RCC 7860 (cell line): ENCODE measurements at regions not wholly inside any gene's neighbourhood (a gene's known extent, or its start where the extent isn't known, plus 50 kb on each side); places are given as distances from the start of the nearest gene placed in this dataset.

Experiments used
- DNase-seq: peaks from one replicate; pipeline ENCODE4 v3.0.0-alpha.2; 2015; ENCODE audit warnings: low spot score
- FAIRE-seq: peaks from 2 replicates; lab custom pipeline; 2012; peaks lifted over from hg19 to GRCh38; lab: Jason Lieb, UNC

DNA sequence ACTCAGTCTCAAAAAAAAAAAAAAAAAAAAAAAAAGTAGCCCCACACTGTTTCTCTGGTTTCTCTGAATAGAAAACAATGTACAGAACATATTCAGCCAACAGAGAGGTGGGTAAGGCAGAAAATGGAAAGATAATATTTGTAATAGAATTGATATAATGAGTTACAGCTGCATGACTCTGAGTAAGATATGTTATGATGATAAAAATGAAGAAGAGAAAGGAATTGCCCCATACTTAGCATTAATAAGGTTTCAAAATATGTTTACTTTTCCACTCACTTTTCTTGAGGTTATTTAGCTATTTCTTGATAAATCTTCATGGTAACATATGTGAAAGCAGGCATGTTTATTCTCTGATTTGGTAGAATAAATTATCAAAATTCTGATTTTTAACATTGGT is 100.9 kb upstream of the ROBO2 start:
- FAIRE-seq (no peak), DNase-seq (no peak)

DNA sequence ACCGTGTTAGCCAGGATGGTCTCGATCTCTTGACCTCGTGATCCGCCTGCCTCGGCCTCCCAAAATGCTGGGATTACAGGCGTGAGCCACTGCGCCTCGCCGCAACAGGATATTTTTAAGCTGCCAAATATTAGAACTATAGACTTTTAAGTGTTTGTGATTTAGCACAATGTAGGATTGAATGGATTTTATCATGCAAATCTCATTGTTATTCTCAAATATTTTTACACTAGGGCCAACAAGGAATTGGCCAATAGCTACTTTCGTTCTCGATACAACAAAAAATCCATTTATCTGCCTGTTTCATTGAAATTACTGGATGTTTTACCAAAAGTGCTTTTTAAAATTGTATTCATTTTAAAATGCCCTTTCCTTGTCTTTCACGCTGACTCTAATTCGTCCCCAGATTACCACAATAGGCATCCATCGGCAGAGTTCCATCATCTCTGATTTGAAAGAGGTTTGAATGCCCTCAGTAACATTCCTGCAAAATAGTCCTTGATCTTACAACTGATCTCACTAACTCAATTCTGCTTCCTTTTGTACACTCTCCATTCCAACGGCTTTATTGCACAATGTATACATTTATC is 99.6 kb upstream of the ROBO2 start:
- DNase-seq (no peak), FAIRE-seq (no peak)

DNA sequence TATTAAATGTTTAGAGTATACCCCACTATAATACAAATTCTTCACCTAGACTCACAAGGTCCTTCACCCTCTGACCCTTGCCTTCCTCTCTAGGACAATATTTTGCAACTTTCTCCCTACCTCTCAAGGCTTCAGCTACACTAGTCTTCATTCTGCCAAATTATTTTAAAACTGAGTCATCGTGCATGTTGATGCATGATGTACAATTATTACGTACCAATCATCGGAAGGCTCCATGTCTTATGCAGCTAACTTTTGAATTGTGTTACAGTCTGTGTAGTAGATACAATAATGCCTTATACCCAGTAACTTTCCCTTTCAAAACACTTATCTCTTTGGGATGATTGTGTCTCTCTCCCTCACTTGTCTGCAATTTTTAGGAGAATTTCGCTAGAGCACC is 98.5 kb upstream of the ROBO2 start:
- no peak for DNase-seq

DNA sequence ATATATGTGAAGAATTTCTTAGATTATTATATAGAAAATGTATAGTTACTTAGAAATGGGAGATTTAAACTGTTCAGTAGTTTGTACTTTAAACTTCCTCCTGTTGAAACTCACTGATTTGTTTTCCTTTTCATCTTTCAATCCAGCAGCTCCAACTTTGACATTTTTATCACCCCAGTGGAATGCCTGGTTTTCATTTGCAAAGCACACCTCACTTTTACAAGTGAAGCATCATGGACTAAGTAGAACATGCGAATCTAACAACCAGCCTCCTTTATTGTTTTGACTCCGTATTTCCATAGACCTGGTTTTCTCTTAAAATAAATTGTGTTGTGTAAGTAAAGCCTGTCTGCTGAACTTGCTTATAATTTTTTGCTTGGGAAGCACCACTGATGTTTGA is 97.8 kb upstream of the ROBO2 start:
- FAIRE-seq (no peak), DNase-seq (no peak)

More for the DNA sequence above, 98.5 kb upstream of the ROBO2 start:
- FAIRE-seq: no peak

DNA sequence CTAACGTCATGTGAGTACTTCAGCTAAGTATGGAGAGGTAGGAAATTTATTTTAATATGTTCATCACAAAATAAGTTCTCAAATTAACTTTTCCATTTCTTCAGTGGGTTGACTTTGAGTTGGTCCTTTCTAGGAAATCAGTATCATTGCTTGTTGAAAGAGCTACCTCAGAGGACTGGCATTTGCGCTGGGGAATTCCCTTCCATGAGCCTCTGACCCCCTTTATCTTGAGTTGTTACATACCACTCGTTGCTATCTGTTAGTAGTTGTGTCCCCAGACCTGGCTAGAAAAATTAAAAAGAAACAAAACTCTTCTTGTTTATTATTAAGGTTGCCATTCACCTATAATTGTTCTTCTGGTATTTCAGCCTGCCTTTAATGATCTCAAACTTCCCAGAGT is 96.8 kb upstream of the ROBO2 start:
- DNase-seq: peak; percentile 11
- FAIRE-seq: no peak

DNA sequence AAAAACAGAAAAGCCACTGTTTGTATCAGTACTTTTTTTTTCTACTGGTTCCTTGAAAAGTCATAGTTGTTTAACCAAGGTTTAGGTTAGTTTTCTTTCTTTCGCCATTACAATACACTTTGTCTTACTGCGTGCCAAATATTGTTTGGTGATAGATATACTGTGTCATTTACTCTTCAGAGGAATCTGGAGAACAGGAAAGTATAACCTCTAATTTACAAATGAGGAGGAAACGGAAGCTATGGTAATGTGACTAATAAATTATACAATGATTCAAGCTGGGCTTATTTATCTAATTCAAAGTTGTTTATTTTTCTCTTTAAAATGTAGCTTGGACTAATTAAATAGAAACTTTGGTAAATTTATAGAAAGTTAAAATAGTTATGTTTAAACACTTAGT is 96.2 kb upstream of the ROBO2 start:
- DNase-seq (no peak), FAIRE-seq (no peak)

DNA sequence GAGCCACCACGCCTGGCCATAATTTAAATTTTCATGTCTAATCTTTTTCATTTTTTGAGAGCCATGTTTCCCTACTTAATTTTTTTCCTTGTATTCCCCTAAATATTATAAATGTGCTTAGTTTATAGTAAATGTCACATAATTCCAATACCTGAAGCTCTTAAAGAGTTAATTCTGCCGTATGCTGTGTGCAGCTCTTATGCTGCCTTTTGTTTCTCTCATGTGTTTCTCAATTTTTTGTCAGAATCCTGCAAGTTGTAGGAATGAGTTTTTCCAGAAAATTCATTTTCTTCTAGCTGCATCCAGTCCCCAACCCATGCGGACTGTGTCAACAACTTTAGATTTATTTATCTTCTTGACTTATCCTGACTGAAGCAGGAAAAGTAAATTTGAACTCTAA is 90.9 kb upstream of the ROBO2 start:
- DNase-seq: no peak
- FAIRE-seq: no peak

DNA sequence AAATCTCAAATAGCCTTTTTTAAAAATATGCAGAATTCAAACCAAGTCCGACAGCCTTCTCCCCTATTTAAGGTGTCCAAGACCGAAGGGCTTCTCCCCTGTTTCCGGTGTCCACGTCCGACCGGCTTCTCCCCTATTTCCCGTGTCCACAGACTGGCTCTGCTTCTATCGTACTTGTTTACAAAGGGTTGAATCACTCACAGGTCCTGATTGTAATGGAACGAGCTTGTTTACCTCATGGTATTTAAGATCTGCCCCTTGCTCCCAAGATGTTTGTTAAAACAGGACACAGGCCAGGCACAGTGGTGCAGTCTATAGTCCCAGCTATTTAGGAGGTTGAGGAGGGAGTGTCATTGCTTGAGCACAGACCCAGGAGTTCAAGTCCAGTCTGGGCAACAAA is 90.4 kb upstream of the ROBO2 start:
- no peak for FAIRE-seq
- DNase-seq: no peak

DNA sequence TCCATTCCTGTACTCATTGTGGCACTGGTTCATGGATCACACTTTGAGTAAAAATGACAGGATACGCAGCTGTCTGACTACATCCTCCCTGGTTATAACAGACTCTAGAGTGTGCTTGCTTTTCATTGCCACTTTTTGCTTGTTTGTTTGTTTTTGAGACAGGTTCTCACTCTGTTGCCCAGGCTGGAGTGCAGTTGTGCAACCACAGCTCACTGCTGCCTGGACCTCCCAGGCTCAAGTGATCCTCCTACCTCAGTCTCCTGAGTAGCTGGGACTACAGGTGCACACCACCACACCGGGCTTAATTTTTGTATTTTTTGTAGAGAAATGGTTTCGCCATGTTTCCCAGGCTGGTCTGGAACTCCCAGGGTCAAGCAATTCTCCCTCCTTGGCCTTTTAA is 89.3 kb upstream of the ROBO2 start:
- FAIRE-seq: no peak
- no peak for DNase-seq

DNA sequence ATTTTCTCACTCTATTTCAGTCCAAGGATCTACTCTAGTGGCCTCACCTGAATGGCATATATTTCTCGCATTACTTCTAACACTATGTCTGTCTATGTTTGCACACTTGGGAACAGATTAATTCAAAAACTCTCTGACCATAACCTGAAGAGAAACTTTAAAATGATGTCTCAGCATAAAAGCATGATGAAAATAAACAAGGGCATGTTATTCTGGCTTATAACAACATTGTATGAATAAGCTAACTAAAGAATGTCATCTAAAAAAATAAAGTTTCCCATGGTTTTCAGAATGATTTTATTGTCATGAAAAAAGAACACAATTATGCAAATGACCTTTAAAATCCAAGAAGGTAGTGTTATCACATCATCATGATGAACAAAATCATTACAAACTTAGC is 85.5 kb upstream of the ROBO2 start:
- no peak for FAIRE-seq
- no peak for DNase-seq

DNA sequence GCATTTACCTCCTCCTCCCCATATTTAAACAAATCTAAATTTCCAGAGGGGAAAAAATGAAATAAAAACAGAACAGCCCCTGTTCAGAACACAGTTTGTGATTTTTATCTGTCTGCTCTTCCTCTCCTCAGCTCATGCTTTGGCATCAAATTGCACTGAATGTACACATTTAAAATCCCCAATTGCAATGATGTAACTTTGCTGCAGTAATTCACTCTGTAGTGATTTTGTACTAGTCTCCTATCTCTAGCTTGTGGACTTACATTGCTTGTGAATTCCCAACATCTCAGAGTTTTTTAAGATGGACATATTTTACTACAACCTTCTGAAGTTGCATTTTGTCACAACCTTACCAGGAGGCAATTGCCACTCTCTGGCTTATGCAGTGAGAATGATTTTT is 81.6 kb upstream of the ROBO2 start:
- FAIRE-seq: no peak

DNA sequence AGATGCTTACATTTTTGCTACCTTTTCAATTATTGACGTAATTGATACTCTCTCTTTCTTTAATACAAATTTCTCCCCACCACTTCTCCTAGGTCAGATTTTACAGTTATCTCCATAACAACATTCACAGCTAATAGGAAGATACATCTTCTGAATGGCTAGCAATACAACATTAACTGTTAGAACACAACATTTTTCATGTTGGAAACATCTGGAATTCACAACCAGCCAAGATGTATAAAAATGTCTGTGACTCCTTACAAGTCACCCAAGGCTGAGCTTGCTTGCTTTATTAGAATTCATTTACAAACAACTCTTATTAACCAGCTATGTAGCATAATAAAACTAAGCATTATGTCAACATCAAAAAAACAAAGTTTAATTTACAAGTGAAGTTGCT is 81.0 kb upstream of the ROBO2 start:
- no peak for DNase-seq
- FAIRE-seq: no peak

More for the DNA sequence above, 81.6 kb upstream of the ROBO2 start:
- no peak for DNase-seq

DNA sequence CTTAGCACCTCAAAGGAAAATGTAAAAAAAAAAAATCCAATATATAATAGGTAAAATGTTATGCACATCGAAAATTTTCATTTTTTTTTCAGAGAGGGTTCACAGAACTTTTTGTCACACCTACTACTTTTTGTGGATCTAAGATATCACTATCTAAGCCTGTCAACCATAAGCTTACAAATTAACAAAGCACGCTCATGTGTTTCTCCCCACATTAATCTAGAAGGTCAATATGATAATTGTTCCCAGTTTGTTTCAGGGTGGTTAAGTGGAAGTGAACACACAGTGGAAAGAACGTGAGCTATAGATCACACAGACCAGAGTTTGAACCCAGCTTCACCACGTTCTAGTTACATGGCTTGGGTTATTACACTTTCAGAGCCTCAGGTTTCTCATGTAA is 78.6 kb upstream of the ROBO2 start:
- no peak for DNase-seq
- no peak for FAIRE-seq

DNA sequence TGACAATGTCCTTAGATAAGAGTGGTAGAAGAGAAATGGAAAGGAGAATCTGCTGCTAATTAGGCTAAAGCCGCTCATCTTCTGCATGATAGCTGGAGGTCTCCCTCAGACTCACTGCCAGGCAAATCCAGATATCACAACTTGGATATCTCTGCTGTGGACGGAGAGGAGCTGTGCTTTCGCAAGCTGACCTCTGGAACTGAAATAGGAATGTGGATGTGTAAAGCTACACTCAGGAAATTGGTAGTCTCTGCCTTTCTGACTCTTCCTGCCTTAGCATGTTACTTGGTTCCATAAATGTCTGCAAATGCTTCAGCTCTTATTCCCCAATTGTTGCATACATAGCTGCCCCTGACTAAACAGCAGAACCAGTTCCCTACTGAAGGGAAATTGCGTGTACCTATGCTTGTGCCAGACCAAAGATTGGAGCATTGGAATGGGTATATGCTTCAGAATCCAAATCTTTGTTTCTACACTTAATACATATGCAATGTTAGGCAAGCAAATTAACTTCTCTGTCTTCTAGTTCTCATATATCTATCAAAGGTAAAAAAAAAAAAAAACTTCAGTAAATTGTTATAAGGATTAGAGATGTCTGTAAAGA is 74.7 kb upstream of the ROBO2 start:
- FAIRE-seq (no peak), DNase-seq (no peak)

DNA sequence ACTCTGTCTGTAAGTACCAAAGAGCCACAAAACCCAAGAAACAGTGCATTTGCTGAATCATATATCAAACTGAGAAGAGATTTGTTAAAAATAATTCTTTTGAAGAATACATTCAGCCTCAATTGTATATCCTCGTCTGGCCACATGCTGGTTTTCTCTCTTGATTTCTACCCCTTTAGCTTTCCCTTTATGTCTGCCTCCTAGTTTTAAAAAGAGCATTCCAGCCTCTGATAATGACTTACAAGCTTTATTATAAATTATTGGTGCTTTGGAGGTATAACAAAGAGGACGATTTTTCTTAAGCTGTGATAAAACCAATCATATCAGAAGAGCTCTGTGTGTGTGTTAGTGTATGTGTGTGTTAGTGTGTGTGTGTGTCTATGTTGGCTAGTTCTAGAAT is 70.4 kb upstream of the ROBO2 start:
- FAIRE-seq (no peak), DNase-seq (no peak)

DNA sequence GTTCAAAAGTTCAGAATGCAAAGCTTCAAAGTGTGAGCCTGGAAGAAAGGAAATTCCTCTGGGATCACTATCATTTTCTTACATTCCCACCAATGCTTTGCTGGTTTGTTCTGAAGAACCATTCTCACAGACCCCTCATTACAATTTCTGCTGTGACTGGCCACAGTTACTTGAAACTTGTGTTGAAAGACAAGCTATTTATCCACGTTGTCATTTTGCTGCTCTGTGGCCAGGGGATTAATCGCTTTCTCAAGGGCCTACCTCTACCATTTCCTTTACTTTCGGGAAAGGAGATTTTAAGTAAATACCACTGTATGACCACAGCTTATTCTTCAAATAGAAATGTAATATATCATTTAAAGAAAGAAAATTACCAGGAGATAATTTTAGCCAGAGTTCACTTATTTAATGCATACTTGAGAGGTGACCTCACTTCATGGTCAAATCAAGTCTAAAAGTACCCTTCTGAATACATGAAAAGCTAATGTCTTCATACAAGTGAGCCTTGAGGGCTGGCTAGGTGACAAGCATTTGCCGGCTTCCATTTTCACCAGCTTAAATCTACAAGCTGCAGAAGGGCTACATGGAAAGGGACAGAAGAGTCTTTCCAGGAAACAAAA is 69.8 kb upstream of the ROBO2 start:
- DNase-seq (no peak), FAIRE-seq (no peak)

DNA sequence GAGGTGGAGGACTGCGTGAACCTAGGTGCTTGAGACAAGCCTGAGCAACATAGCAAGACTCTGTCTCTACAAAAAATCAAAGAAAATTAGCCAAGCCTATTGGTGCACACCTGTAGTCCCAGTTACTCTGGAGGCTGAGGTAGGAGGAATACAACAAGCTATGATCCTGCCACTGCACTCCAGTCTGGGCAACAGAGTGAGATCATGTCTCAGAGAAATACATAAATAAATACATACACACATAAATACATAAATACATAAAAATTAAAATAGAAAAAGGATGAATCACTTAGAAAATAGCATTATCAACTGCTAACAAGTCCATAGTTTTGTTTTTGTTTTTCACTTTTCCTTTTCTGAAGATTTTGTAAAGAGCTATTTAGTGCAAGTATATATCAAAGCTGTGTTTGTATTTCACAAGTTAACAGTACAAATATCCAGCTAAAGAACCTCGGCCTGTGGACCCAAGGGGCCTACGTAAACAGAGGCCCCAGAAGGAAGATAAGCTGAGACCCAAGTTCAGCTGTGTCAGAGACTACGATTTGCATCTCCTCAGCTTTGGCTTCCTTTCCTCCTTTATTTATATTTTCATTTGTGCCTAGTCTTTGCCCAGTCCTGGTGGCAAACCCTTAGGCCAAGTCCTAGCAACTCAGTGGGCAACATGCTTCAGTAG is 67.1 kb upstream of the ROBO2 start:
- DNase-seq (no peak), FAIRE-seq (no peak)

DNA sequence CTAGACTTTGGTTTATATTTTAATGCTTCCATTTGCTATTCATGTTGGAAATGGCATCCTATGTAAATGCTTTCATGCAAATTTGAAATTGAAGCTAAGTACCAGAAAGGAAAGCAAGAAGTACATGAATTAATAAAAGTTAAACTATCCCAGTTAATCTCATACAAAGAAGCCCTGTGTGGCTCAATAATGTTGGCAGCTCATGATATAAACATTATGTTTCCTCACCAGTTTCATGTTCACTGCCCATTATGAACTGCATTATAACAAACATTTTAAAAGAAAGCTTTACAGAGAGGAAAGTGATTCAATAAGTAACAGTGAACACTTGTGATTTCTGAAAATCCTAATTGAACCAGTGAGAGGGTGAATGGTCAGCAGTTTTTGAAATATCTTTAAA is 62.9 kb upstream of the ROBO2 start:
- no peak for FAIRE-seq
- DNase-seq: no peak

DNA sequence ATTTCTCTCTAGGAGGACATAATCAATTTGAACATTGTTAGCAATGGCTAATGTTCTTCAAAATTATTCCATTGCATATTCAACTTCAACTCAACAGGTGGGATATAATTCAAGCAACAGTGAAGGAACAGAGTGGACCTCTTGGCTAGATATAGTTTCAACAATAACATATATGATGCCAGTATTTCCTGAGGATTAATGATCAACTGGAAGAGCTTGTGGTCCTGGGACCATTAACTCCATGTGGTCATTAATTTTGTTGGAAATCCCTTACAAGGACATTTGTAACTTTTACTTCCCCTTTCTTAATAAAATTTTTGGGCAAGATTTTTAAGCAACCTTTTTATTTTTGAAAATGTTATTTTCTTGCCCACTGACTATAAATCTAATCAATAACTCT is 54.3 kb upstream of the ROBO2 start:
- FAIRE-seq: no peak
- DNase-seq: no peak

DNA sequence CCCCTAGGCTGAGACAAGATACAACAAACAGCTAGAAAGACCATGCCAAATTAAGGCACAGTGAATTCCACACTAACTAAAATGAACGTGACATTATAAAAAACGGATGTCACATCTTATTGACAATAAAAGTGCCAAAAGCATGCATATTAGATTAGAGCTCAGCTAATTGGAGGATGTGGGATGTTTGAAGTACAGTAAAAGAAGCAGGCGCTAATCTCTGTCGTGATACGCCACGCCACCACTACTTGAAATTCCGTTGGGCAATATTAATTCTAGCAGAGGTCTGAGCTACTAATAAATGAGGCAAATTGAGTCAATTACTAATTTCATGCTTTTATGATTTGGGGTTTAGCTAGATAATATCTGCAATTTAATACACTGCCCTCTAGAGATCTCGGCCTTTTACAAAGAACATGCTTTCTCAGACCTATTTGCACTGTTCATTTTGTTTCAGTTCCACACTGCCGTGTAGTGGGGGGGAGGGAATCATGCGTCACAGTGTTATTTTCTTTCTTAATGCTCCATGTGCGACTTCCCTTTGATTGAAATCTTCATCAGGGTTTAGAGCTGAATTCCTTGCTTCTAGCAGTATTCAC is 52.9 kb upstream of the ROBO2 start:
- DNase-seq: no peak
- FAIRE-seq: no peak
